ENCODE measurements at regions not wholly inside any gene's neighbourhood (a gene's known extent, or its start where the extent isn't known, plus 50 kb on each side); places are given as distances from the start of the nearest gene placed in this dataset.
"Not testable (repeated sequence)": the region's sequence is repeated elsewhere in the genome, so short reads cannot be mapped to it uniquely, and the experiment has no call there.

DNA sequence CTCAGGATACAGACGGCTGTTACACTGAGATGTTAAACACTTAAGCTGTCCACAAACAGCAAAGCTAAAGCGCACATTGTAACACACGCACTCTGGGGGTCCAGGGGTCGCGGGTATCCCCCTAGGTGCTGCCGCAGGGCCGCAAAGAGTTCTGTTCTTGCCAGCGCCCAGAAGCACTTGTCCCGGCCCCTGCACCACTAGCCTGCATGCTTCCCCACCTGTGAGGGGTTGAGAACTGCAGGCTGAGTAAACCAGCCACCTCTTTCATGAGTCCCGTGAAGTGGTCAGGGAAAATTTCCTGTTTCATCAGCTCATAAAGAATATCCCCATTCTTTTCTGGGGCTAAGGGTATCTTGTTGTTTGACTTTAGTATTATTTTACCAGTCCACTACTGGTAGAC is 154.4 kb upstream of the FBXL17 start:
- Histone ChIP-seq H3K27ac (ENCODE audit: insufficient read depth, low read depth, low read length) (no peak overlapping the region), H3K4me3 (replicated peaks in 1 of 3; ENCODE audit: insufficient read depth in 1 of 3, low read depth in 1 of 3, low read length in 3 of 3) (no peak overlapping the region), H3K27me3 (ENCODE audit: control insufficient read depth in 2 of 2, insufficient read depth in 2 of 2, low read length in 2 of 2) (no peaks in the 10 kb centered on the region), H3K36me3 (ENCODE audit: control insufficient read depth in 2 of 2, extremely low read depth in 1 of 2, insufficient read depth in 2 of 2, low read length in 2 of 2) (no peaks in the 10 kb centered on the region), H3K9ac (replicated peaks; ENCODE audit: extremely low read depth, insufficient read depth, low read length) (no peak overlapping the region), H3K4me1 (ENCODE audit: control insufficient read depth, extremely low read depth, insufficient read depth, low read length) (no peaks in the 10 kb centered on the region), H3K9me1 (replicated peaks; ENCODE audit: control insufficient read depth, extremely low read depth, insufficient read depth, low read length) (no peaks in the 10 kb centered on the region), H4K20me1 (replicated peaks; ENCODE audit: control insufficient read depth, extremely low read depth, insufficient read depth, low read length) (no peaks in the 10 kb centered on the region), H3K9me3 (replicated peaks; ENCODE audit: control insufficient read depth, insufficient read depth, low read length) (no peaks in the 10 kb centered on the region), H3K79me2 (ENCODE audit: control insufficient read depth, insufficient read depth, low read length) (no peaks in the 10 kb centered on the region), H3K4me2 (ENCODE audit: insufficient read depth, low read length) (no peak overlapping the region), H2AFZ (ENCODE audit: low read depth, low read length) (no peak overlapping the region)
- POLR2A ChIA-PET: no interaction called here
- intact Hi-C loops (cut with micrococcal nuclease) (no loop called here), dilution Hi-C loops (cut with MboI; ENCODE audit: extremely low pct_ligation_motif_present, low sequenced_read_pairs) (no loop called here)
- no TSS peak for BruUV-seq (replicated peaks)
- CTCF ChIA-PET: no interaction called here
- TF ChIP-seq JUN (IDR thresholded peaks at IDR 0.05; ENCODE audit: borderline replicate concordance, insufficient read depth, insufficient read length, low read depth): no peak
- TF ChIP-seq, protein P1, sequence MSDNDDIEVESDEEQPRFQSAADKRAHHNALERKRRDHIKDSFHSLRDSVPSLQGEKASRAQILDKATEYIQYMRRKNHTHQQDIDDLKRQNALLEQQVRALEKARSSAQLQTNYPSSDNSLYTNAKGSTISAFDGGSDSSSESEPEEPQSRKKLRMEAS (IDR thresholded peaks at IDR 0.05; ENCODE audit: insufficient read depth, insufficient read length): no peak
- TF ChIP-seq MYC (IDR thresholded peaks at IDR 0.05; ENCODE audit: low read depth, low read length): no peak
- TF ChIP-seq POLR2A (IDR thresholded peaks at IDR 0.05; ENCODE audit: low read depth, low read length): no peak
- DNase-seq (ENCODE audit: low read depth, low spot score) (no peak), FAIRE-seq (no peak)

DNA sequence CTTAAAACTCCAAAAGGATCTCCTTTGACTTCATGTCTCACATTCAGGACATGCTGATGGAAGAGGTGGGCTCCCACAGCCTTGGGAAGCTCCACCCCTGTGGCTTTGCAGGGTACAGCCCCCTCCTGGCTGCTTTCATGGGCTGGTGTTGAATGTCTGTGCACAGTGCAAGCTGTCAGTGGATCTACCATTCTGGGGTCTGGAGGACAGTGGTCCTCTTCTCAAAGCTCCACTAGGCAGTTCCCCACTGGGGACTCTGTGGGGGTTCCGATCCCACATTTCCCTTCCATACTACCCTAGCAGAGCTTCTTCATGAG is 150.2 kb upstream of the FBXL17 start:
- DNase-seq (ENCODE audit: low read depth, low spot score); H3K9ac ChIP-seq (replicated peaks; ENCODE audit: extremely low read depth, insufficient read depth, low read length); H2AFZ ChIP-seq (ENCODE audit: low read depth, low read length); H3K79me2 ChIP-seq (ENCODE audit: control insufficient read depth, insufficient read depth, low read length); H3K4me3 ChIP-seq (replicated peaks in 1 of 3; ENCODE audit: insufficient read depth in 1 of 3, low read depth in 1 of 3, low read length in 3 of 3); POLR2A ChIA-PET; H3K4me2 ChIP-seq (ENCODE audit: insufficient read depth, low read length); CTCF ChIA-PET; H3K36me3 ChIP-seq (ENCODE audit: control insufficient read depth in 2 of 2, extremely low read depth in 1 of 2, insufficient read depth in 2 of 2, low read length in 2 of 2); BruUV-seq (replicated peaks); H4K20me1 ChIP-seq (replicated peaks; ENCODE audit: control insufficient read depth, extremely low read depth, insufficient read depth, low read length); dilution Hi-C loops (cut with MboI; ENCODE audit: extremely low pct_ligation_motif_present, low sequenced_read_pairs); H3K9me3 ChIP-seq (replicated peaks; ENCODE audit: control insufficient read depth, insufficient read depth, low read length); intact Hi-C loops (cut with micrococcal nuclease); H3K9me1 ChIP-seq (replicated peaks; ENCODE audit: control insufficient read depth, extremely low read depth, insufficient read depth, low read length); FAIRE-seq; H3K4me1 ChIP-seq (ENCODE audit: control insufficient read depth, extremely low read depth, insufficient read depth, low read length); H3K27me3 ChIP-seq (ENCODE audit: control insufficient read depth in 2 of 2, insufficient read depth in 2 of 2, low read length in 2 of 2); H3K27ac ChIP-seq (ENCODE audit: insufficient read depth, low read depth, low read length): not testable (repeated sequence)

Measured in endothelial cell of umbilical vein (primary cell).